Neuronal stem cell (in vitro differentiated cells): ENCODE measurements at regions not wholly inside any gene's neighbourhood (a gene's known extent, or its start where the extent isn't known, plus 50 kb on each side); places are given as distances from the start of the nearest gene placed in this dataset.

Experiments
- DNase-seq: peaks from one replicate; pipeline ENCODE4 v3.0.0-alpha.2; 2013; ENCODE audit warnings: low spot score
- H2AFZ ChIP-seq: one replicate; pipeline ENCODE4 v1.6.1; 2013; ENCODE audit warnings: mild to moderate bottlenecking, low read length, inconsistent platforms
- H2AK5ac ChIP-seq: 2 replicates; pipeline ENCODE4 v1.6.1; 2013; ENCODE audit warnings: low read depth, mild to moderate bottlenecking, inconsistent platforms, low read length, moderate library complexity, mixed read lengths
- H2BK120ac ChIP-seq: 2 replicates; pipeline ENCODE4 v1.6.1; 2013; ENCODE audit warnings: low read depth, mild to moderate bottlenecking, inconsistent platforms, low read length, moderate library complexity, mixed read lengths
- H2BK12ac ChIP-seq: one replicate; pipeline ENCODE4 v1.6.1; 2013; ENCODE audit warnings: low read length, inconsistent platforms
- H2BK15ac ChIP-seq: 2 replicates; pipeline ENCODE4 v1.6.1; 2013; ENCODE audit warnings: mild to moderate bottlenecking, low read length, inconsistent platforms, mixed read lengths
- H2BK5ac ChIP-seq: one replicate; pipeline ENCODE4 v1.6.1; 2013; ENCODE audit warnings: inconsistent platforms, mild to moderate bottlenecking, low read length, moderate library complexity
- H3K14ac ChIP-seq: one replicate; pipeline ENCODE4 v1.6.1; 2013; ENCODE audit warnings: low read length, inconsistent platforms
- H3K18ac ChIP-seq: 2 replicates; pipeline ENCODE4 v1.6.1; 2013; ENCODE audit warnings: low read length, inconsistent platforms
- H3K23ac ChIP-seq: 2 replicates; pipeline ENCODE4 v1.6.1; 2013; ENCODE audit warnings: low read depth, mild to moderate bottlenecking, mixed read lengths, low read length, inconsistent platforms; ENCODE audit not compliant: poor library complexity
- H3K27ac ChIP-seq: replicated peaks from 3 replicates; pipeline ENCODE4 v1.5.1; 2013; ENCODE audit warnings: low read length, inconsistent platforms
- H3K27me3 ChIP-seq, 3 experiments: 2 replicates each; pipeline ENCODE4 v1.6.1; 2013; ENCODE audit warnings: low read length in 3 of 3, mild to moderate bottlenecking in 2 of 3, inconsistent platforms in 1 of 3, low read depth in 1 of 3, mixed read lengths in 1 of 3, moderate library complexity in 1 of 3; ENCODE audit not compliant: control insufficient read depth in 3 of 3, insufficient read depth in 3 of 3
- H3K36me3 ChIP-seq, 2 donors: replicated peaks in 1 of 2; 2 replicates each; pipeline ENCODE4 v1.6.1; 2013; ENCODE audit warnings: low read length in 2 of 2; ENCODE audit not compliant: control insufficient read depth in 2 of 2, insufficient read depth in 2 of 2
- H3K4ac ChIP-seq: 2 replicates; pipeline ENCODE4 v1.6.1; 2013; ENCODE audit warnings: inconsistent platforms, mild to moderate bottlenecking, low read length, moderate library complexity
- H3K4me1 ChIP-seq, 2 donors: 1 replicate in 1 of 2; 2 replicates in 1 of 2; pipeline ENCODE4 v1.6.1; 2013; ENCODE audit warnings: low read length in 2 of 2, low read depth in 1 of 2; ENCODE audit not compliant: control insufficient read depth in 2 of 2, insufficient read depth in 1 of 2
- H3K4me2 ChIP-seq: one replicate; pipeline ENCODE4 v1.6.1; 2013; ENCODE audit warnings: mild to moderate bottlenecking, low read length, inconsistent platforms; ENCODE audit not compliant: insufficient read depth, poor library complexity, severe bottlenecking
- H3K4me3 ChIP-seq, 2 donors: 2 replicates each; pipeline ENCODE4 v1.5.1; 2013; ENCODE audit warnings: low read length in 2 of 2, mild to moderate bottlenecking in 2 of 2, inconsistent platforms in 1 of 2, moderate library complexity in 1 of 2
- H3K79me1 ChIP-seq: one replicate; pipeline ENCODE4 v1.6.1; 2013; ENCODE audit warnings: low read depth, mild to moderate bottlenecking, inconsistent platforms, low read length, moderate library complexity
- H3K9ac ChIP-seq: one replicate; pipeline ENCODE4 v1.6.1; 2013; ENCODE audit warnings: mild to moderate bottlenecking, low read depth, low read length, inconsistent platforms; ENCODE audit not compliant: poor library complexity
- H3K9me3 ChIP-seq, 2 donors: replicated peaks in 1 of 2; 2 replicates each; pipeline versions ENCODE3 to v1.6.1; 2013; ENCODE audit warnings: low read length in 2 of 2, mild to moderate bottlenecking in 2 of 2, inconsistent platforms in 1 of 2, low read depth in 1 of 2, mixed read lengths in 1 of 2, moderate library complexity in 1 of 2; ENCODE audit not compliant: control insufficient read depth in 2 of 2, insufficient read depth in 1 of 2
- H4K8ac ChIP-seq: one replicate; pipeline ENCODE4 v1.6.1; 2013; ENCODE audit warnings: low read depth, mild to moderate bottlenecking, inconsistent platforms, low read length, moderate library complexity
- H4K91ac ChIP-seq: one replicate; pipeline ENCODE4 v1.6.1; 2013; ENCODE audit warnings: low read length, low read depth, mild to moderate bottlenecking, inconsistent platforms; ENCODE audit not compliant: poor library complexity
- WGBS, 2 donors: extraction: QIAGEN DNeasy Blood & Tissue Kit; methylation state at CpG; one replicate each; pipeline ENCODE4 v1.1.7; 2013; ENCODE audit warnings: missing lambda C conversion rate in 2 of 2, mixed read lengths in 1 of 2; ENCODE audit not compliant: insufficient read length in 2 of 2, insufficient replicate concordance in 1 of 2; ENCODE audit errors: extremely low coverage in 2 of 2; 5-methylcytosine and 5-hydroxymethylcytosine counted together

- H4K8ac ChIP-seq = no peak overlapping the region
- H3K4me1 ChIP-seq = peaks cover 6% of the 10 kb centered on the region in 2 donors
- no peaks in the 10 kb centered on the region for H3K36me3 ChIP-seq
- H2BK15ac ChIP-seq = no peak overlapping the region
- no peak overlapping the region for H3K4me3 ChIP-seq
- no peak overlapping the region for H4K91ac ChIP-seq
- no peak overlapping the region for H3K23ac ChIP-seq
- H3K9me3 ChIP-seq = no peaks in the 10 kb centered on the region
- H3K27me3 ChIP-seq = no peaks in the 10 kb centered on the region
- no peak overlapping the region for H2BK5ac ChIP-seq
- no peak overlapping the region for H2BK12ac ChIP-seq
- no peak for DNase-seq
- no peak overlapping the region for H3K14ac ChIP-seq
- H3K79me1 ChIP-seq = no peaks in the 10 kb centered on the region
- no peak overlapping the region for H3K27ac ChIP-seq
- no peak overlapping the region for H2BK120ac ChIP-seq
- no peak overlapping the region for H3K4me2 ChIP-seq
- H3K18ac ChIP-seq = no peak overlapping the region
- no peak overlapping the region for H3K4ac ChIP-seq
- H3K9ac ChIP-seq = no peak overlapping the region
- WGBS, 2 donors = no CpG with 5 or more reads among the region's 1 CpG
- no peak overlapping the region for H2AK5ac ChIP-seq
- H2AFZ ChIP-seq = no peak overlapping the region
Observed at GRCh38 chr6:93790981-93791380, 371.6 kb upstream of the EPHA7 start.

GRCh38 chr6:93789532-93789931 is 370.2 kb upstream of the EPHA7 start:
- no peak overlapping the region for H3K4me2 ChIP-seq
- no peak overlapping the region for H3K4ac ChIP-seq
- no peak overlapping the region for H2BK15ac ChIP-seq
- no peaks in the 10 kb centered on the region for H3K27me3 ChIP-seq
- H3K18ac ChIP-seq = no peak overlapping the region
- peaks cover 8 to 17% of the 10 kb centered on the region in 2 donors for H3K4me1 ChIP-seq
- no peak overlapping the region for H3K23ac ChIP-seq
- no peak overlapping the region for H4K8ac ChIP-seq
- H2BK5ac ChIP-seq = no peak overlapping the region
- DNase-seq = no peak
- H2BK120ac ChIP-seq = no peak overlapping the region
- H3K9ac ChIP-seq = no peak overlapping the region
- H3K9me3 ChIP-seq = no peaks in the 10 kb centered on the region
- H2AK5ac ChIP-seq = no peak overlapping the region
- no peak overlapping the region for H2AFZ ChIP-seq
- H4K91ac ChIP-seq = no peak overlapping the region
- no peak overlapping the region for H3K14ac ChIP-seq
- no peak overlapping the region for H3K4me3 ChIP-seq
- whole genome bisulfite sequencing, 2 donors = no CpG with 5 or more reads among the region's 2 CpGs
- H3K36me3 ChIP-seq = no peaks in the 10 kb centered on the region
- no peak overlapping the region for H3K27ac ChIP-seq
- no peaks in the 10 kb centered on the region for H3K79me1 ChIP-seq
- no peak overlapping the region for H2BK12ac ChIP-seq

- Histone ChIP-seq H3K9ac (no peak overlapping the region), H3K9me3 (no peaks in the 10 kb centered on the region), H3K4ac (no peak overlapping the region), H3K79me1 (no peaks in the 10 kb centered on the region), H4K8ac (no peak overlapping the region), H4K91ac (no peak overlapping the region), H2BK120ac (peak overlapping the region; percentile 82), H3K27me3 (no peaks in the 10 kb centered on the region), H3K23ac (no peak overlapping the region), H3K4me3 (no peak overlapping the region), H3K4me2 (no peak overlapping the region), H2BK15ac (no peak overlapping the region), H2BK12ac (no peak overlapping the region), H2AFZ (peak overlapping the region; percentile 11), H3K18ac (no peak overlapping the region), H2AK5ac (no peak overlapping the region), H3K14ac (no peak overlapping the region), H2BK5ac (no peak overlapping the region), H3K4me1 (peaks cover 8 to 17% of the 10 kb centered on the region in 2 donors), H3K36me3 (no peaks in the 10 kb centered on the region), H3K27ac (peak overlapping the region; percentile 6)
- no CpG with 5 or more reads among the region's 3 CpGs for WGBS, 2 donors
- no peak for DNase-seq
Observed at GRCh38 chr6:93787841-93788240, 368.5 kb upstream of the EPHA7 start.

GRCh38 chr6:93786474-93787330 is 367.3 kb upstream of the EPHA7 start:
- no peak overlapping the region for H4K8ac ChIP-seq
- no peak overlapping the region for H2BK5ac ChIP-seq
- no peak overlapping the region for H3K18ac ChIP-seq
- H3K9me3 ChIP-seq = no peaks in the 10 kb centered on the region
- no peak overlapping the region for H2AFZ ChIP-seq
- H3K27me3 ChIP-seq = no peaks in the 10 kb centered on the region
- H3K4ac ChIP-seq = no peak overlapping the region
- H3K4me3 ChIP-seq = no peak overlapping the region
- no peak overlapping the region for H2BK120ac ChIP-seq
- H3K23ac ChIP-seq = no peak overlapping the region
- H2BK15ac ChIP-seq = no peak overlapping the region
- no peak overlapping the region for H3K14ac ChIP-seq
- WGBS, 2 donors = no CpG with 5 or more reads among the region's 6 CpGs
- no peak overlapping the region for H3K9ac ChIP-seq
- no peak overlapping the region for H2AK5ac ChIP-seq
- H3K4me2 ChIP-seq = no peak overlapping the region
- H3K4me1 ChIP-seq = peaks cover 8 to 17% of the 10 kb centered on the region in 2 donors
- no peak overlapping the region for H3K27ac ChIP-seq
- H4K91ac ChIP-seq = no peak overlapping the region
- H3K36me3 ChIP-seq = no peaks in the 10 kb centered on the region
- no peaks in the 10 kb centered on the region for H3K79me1 ChIP-seq
- peak; percentile 59 for DNase-seq
- H2BK12ac ChIP-seq = no peak overlapping the region
